Activated T-helper 17 cell treated with anti-CD3 and anti-CD28 coated beads, Interleukin-2, amount 50 U/mL, for 72 hours (primary cell): ENCODE measurements at regions not wholly inside any gene's neighbourhood (a gene's known extent, or its start where the extent isn't known, plus 50 kb on each side); places are given as distances from the start of the nearest gene placed in this dataset.
"Not testable (repeated sequence)": the region's sequence is repeated elsewhere in the genome, so short reads cannot be mapped to it uniquely, and the experiment has no call there.

Experiments used
- ATAC-seq: fragments of 150-1000 bp; cut with Tn5 transposase; replicated peaks from 2 replicates; pipeline ENCODE4 v1.10.0; 2021; ENCODE audit warnings: mild to moderate bottlenecking, moderate library complexity
- H3K27ac Mint-ChIP-seq: one replicate; pipeline ENCODE4 v1.8.0; 2022; ENCODE audit warnings: mixed read lengths
- H3K27me3 Mint-ChIP-seq: one replicate; pipeline ENCODE4 v1.8.0; 2022; ENCODE audit warnings: mixed read lengths
- H3K36me3 Mint-ChIP-seq: one replicate; pipeline ENCODE4 v1.8.0; 2022; ENCODE audit warnings: low read depth, mild to moderate bottlenecking, mixed read lengths
- H3K4me1 Mint-ChIP-seq: one replicate; pipeline ENCODE4 v1.8.0; 2022; ENCODE audit warnings: mixed read lengths
- H3K4me3 Mint-ChIP-seq: one replicate; pipeline ENCODE4 v1.8.0; 2022; ENCODE audit warnings: mild to moderate bottlenecking, mixed read lengths
- H3K9me3 Mint-ChIP-seq: one replicate; pipeline ENCODE4 v1.8.0; 2022; ENCODE audit warnings: mixed read lengths

DNA sequence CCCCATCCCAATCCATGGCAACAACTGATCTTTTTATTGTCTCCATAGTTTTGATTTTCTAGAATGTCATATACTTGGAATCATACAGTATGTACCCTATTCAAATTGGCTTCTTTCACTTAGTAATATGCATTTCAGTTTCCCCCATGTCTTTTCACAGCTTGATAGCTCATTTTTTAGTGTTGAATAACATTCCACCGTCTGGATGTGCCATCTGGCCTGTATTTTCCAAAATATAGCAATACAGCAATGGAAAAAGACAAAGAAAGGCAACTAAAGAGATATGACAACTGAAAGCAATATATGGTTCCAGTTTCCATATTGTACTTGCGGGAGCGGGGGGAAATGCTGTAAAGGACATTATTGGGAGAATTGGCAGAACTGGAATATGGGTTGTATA lies 166.4 kb upstream of the NT5E start:
- H3K27ac Mint-ChIP-seq: no peak overlapping the region
- ATAC-seq: no peak
- peaks cover 14% of the 10 kb centered on the region for H3K9me3 Mint-ChIP-seq
- no peaks in the 10 kb centered on the region for H3K27me3 Mint-ChIP-seq
- H3K36me3 Mint-ChIP-seq: no peaks in the 10 kb centered on the region
- H3K4me1 Mint-ChIP-seq: no peaks in the 10 kb centered on the region
- H3K4me3 Mint-ChIP-seq: no peak overlapping the region

DNA sequence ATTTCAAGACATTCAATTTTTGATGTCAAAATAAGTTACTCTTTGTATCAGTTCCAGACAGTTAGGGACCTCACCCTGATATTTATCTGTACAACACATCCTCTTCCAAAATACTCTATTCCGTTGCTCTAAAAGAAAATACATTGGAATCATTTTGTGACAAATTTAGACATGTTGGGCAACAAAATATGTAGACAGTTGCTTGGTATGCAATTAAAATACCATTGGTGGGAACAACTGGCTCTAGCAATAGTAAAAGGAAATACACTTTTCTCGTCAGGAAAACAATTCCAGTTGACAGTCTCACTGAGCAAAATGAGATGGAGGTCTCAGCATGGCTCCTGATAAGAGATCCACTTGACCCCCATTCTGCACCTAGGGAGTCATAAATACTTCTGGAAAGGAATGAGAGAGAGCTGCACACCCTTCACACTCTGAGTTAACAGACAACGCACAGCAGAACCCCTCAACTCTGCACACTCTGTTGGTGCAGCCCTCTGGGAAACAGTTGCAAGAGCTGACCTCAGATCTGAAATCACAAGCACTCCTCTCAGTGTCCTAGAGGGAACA lies 171.3 kb upstream of the NT5E start:
- Mint-ChIP-seq H3K27ac (no peak overlapping the region), H3K36me3 (no peaks in the 10 kb centered on the region), H3K9me3 (peaks cover 4% of the 10 kb centered on the region), H3K27me3 (no peaks in the 10 kb centered on the region), H3K4me3 (no peak overlapping the region), H3K4me1 (no peaks in the 10 kb centered on the region)
- no peak for ATAC-seq

DNA sequence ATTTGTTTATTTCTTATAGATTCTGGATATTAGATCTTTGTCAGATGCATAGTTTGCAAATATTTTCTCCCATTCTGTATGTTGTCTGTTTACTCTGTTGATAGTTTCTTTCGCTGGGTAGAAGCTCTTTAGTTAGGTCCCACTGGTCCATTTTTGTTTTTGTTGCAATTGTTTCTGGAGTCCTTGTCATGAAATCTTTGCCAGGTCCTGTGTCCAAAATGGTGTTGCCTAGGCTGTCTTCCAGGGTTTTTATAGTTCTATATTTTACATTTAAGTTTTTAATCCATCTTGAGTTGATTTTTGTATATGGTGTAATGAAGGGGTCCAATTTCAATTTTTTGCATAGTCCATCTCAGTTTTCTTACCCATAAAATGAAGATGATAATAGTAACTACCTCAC lies 173.9 kb upstream of the NT5E start:
- H3K9me3 Mint-ChIP-seq, H3K4me1 Mint-ChIP-seq, H3K27ac Mint-ChIP-seq, H3K4me3 Mint-ChIP-seq, ATAC-seq, H3K36me3 Mint-ChIP-seq, H3K27me3 Mint-ChIP-seq: not testable (repeated sequence)

DNA sequence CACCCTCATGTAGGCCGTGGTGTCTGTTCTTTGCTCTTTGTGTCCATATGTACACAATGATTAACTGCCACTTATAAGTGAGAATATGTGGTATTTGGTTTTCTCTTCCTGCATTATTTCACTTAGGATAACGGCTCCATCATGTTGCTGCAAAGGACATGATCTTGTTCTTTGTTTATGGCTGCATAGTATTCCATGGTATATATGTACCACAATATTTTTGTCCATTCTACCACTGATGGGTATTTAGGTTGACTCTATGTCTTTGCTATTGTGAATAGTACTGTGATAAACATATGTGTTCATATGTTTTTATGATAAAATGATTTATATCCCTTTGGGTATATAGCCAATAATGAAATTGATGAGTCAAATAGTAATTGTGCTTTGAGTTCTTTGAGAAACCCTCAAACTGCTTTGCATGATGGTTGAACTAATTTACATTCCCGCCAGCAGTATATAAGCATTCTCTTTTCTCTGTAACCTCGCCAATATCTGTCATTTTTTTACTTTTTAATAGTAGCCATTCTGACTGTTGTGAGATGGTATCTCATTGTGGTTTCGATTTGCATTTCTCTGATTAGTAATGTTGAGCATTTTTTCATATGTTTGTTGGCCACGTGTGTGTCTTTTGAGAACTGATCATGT lies 174.4 kb upstream of the NT5E start:
- no peak overlapping the region for H3K4me3 Mint-ChIP-seq
- no peaks in the 10 kb centered on the region for H3K36me3 Mint-ChIP-seq
- no peaks in the 10 kb centered on the region for H3K4me1 Mint-ChIP-seq
- ATAC-seq: no peak
- no peak overlapping the region for H3K27ac Mint-ChIP-seq
- H3K27me3 Mint-ChIP-seq: no peaks in the 10 kb centered on the region
- H3K9me3 Mint-ChIP-seq: peaks cover 4% of the 10 kb centered on the region

DNA sequence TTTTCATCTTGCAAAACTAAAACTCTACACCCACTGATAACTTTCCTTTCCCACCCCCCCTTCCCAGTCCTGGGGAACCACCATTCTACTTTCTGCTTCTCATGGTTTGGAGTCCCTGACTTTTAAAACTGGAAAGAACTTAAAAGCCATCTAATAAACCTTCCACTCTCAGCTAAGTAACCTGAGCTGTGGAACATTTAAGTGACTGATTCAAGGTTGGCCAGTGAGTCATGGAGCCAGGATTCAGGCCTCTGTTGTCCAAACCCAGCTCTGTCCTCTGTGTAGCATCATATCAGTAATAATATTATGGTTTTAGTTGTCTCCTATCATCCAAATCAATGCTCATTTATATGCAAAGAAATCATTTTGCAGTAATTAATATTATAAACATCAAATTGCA lies 176.0 kb upstream of the NT5E start:
- Mint-ChIP-seq H3K27me3 (no peaks in the 10 kb centered on the region), H3K4me3 (no peak overlapping the region), H3K9me3 (peaks cover 4% of the 10 kb centered on the region), H3K36me3 (no peaks in the 10 kb centered on the region), H3K27ac (no peak overlapping the region), H3K4me1 (no peaks in the 10 kb centered on the region)
- ATAC-seq: no peak

DNA sequence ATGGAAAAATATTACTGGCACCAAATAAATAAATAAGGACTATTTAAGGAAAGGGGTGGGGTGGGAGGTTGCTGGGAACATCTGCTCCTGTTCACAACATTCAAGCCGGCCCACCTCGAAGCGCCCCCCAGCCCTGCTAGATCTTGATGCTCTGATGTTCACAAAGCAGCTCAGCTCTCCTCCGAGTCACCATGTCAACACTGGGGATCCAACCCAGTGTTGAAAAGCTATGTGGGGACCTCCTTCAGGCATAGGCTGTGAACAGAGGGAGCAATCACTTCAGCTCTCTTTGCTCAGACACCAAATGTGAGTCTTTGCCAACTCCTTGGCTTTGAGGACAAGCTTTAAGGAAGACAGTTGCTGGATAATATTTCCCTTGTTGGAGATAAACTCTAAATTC lies 176.8 kb upstream of the NT5E start:
- H3K9me3 Mint-ChIP-seq: peaks cover 4% of the 10 kb centered on the region
- H3K27ac Mint-ChIP-seq: no peak overlapping the region
- no peaks in the 10 kb centered on the region for H3K27me3 Mint-ChIP-seq
- ATAC-seq: no peak
- no peaks in the 10 kb centered on the region for H3K4me1 Mint-ChIP-seq
- H3K4me3 Mint-ChIP-seq: no peak overlapping the region
- H3K36me3 Mint-ChIP-seq: no peaks in the 10 kb centered on the region

DNA sequence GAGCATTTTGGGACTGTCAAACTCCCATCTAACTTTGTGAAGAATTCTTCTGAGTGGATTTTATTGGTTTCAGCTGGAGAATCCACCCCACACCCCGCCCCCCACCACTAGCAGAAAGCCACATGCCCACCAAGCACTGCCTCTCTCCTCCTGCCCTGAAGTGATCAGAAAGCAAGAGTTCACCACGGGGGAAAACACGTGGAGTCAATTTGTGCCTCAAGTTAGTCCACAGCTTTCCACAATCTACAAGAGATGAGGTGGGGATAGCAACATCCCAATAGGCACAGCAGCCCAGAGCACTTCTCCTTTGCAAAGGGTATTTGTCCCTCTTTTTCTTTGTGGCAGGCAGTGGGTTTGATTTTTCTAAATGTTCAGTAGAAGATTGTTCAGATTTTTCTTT lies 177.3 kb upstream of the NT5E start:
- H3K9me3 Mint-ChIP-seq: peaks cover 6% of the 10 kb centered on the region
- ATAC-seq: no peak
- no peak overlapping the region for H3K27ac Mint-ChIP-seq
- H3K36me3 Mint-ChIP-seq: no peaks in the 10 kb centered on the region
- peaks cover 1% of the 10 kb centered on the region for H3K27me3 Mint-ChIP-seq
- no peaks in the 10 kb centered on the region for H3K4me1 Mint-ChIP-seq
- no peak overlapping the region for H3K4me3 Mint-ChIP-seq

DNA sequence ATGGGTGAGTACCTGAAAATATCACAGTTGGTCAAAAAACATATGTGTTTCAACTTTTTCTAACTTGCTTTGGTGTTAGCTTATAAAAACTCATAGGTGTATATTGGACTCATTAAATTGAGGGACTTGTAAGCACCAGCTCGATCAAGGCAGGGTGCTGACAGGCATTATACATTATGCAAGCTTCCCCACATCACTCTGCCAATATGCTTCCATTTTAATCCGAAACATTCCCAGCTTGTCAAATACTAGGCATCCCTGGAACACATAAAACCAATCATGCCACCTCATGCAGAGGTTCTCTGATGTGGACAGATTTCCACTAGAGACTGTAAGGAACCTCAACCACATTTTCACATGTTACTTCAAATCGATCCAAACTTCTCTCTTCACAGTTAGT lies 187.3 kb upstream of the NT5E start:
- peaks cover 12% of the 10 kb centered on the region for H3K9me3 Mint-ChIP-seq
- H3K36me3 Mint-ChIP-seq: no peaks in the 10 kb centered on the region
- H3K27ac Mint-ChIP-seq: no peak overlapping the region
- peaks cover 4% of the 10 kb centered on the region for H3K27me3 Mint-ChIP-seq
- no peaks in the 10 kb centered on the region for H3K4me1 Mint-ChIP-seq
- no peak for ATAC-seq
- no peak overlapping the region for H3K4me3 Mint-ChIP-seq

DNA sequence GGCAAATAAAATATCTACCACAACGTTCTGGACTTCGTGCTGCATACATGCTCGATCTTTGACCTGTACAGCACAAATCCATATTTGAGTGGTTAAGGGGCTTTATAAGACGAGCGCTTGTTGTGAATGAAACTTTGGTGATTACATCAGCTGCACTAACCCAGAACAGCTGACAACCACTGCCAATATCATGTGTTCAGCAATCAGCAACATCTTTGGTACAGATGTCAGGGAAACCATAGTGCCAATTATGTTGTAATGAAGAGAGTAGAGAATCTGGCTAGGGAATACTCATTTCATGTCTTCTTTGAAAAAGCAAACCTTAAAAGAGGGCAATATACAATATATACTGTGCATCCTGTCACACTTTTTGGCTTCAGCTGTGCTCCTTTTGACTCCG lies 188.6 kb upstream of the NT5E start:
- Mint-ChIP-seq H3K4me1 (no peaks in the 10 kb centered on the region), H3K36me3 (no peaks in the 10 kb centered on the region), H3K9me3 (peaks cover 10% of the 10 kb centered on the region), H3K4me3 (no peak overlapping the region), H3K27ac (no peak overlapping the region), H3K27me3 (no peaks in the 10 kb centered on the region)
- ATAC-seq: no peak

DNA sequence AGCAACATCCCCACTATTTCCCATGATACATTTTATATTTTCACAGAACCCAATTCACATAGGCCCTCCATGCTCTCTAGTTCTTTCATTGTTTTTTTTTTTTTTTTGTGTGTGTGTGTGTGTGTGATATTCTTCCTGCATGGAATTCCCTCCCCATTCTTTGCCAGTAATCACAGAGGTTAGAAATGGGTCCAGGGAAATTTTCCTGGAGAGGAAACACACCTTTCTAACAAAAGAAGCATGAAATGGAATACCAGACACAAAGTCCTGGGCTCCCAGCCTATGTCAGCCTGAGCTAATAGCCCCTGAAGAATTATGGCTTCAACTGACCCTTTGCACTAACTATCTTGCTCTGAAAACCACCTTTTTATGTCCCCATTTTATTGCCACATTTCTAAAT lies 194.2 kb upstream of the NT5E start:
- H3K4me1 Mint-ChIP-seq: no peaks in the 10 kb centered on the region
- peaks cover 15% of the 10 kb centered on the region for H3K9me3 Mint-ChIP-seq
- peaks cover 7% of the 10 kb centered on the region for H3K27me3 Mint-ChIP-seq
- no peak overlapping the region for H3K4me3 Mint-ChIP-seq
- no peak overlapping the region for H3K27ac Mint-ChIP-seq
- ATAC-seq: no peak
- no peaks in the 10 kb centered on the region for H3K36me3 Mint-ChIP-seq

DNA sequence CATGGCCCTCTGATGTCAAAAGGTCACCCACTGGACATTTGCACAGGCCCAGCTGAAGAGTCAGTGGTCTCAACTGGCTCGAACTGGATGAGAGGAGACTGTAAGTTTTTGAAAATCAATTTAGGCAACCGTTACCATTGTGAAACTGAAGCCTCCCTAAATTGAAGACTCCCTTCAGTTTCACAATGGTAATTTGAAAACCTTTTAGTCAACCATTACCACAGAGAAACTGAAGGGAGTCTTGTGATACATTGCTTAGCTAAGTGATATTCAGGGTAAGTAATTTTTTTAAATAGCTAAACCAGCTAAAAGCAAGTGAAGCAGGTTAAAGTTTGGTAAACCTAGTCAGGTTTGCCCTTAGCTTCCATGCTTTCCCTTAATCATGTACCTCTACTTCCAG lies 197.3 kb upstream of the NT5E start:
- H3K27ac Mint-ChIP-seq: no peak overlapping the region
- no peak for ATAC-seq
- no peak overlapping the region for H3K4me3 Mint-ChIP-seq
- no peaks in the 10 kb centered on the region for H3K36me3 Mint-ChIP-seq
- peaks cover 7% of the 10 kb centered on the region for H3K27me3 Mint-ChIP-seq
- peaks cover 12% of the 10 kb centered on the region for H3K9me3 Mint-ChIP-seq
- no peaks in the 10 kb centered on the region for H3K4me1 Mint-ChIP-seq

DNA sequence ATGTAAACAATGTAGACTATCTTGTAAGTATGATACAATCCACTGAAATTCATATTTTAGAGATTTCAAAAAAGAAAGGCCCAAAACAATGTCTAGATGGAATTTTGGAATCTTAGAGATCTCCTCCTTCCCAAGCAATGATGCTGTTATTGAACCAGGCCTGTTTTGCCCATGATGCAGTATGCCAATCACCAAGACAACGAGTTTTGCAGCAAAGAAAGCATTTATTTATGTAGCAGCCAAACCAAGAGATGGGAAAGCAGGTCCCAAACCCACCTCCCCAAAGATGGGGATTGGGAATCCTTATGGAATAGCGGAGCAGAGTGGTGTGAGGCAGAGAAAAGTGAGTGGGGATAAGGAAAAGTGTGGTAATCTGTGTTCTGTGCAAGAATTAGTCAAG lies 197.8 kb upstream of the NT5E start:
- H3K27me3 Mint-ChIP-seq: peaks cover 7% of the 10 kb centered on the region

DNA sequence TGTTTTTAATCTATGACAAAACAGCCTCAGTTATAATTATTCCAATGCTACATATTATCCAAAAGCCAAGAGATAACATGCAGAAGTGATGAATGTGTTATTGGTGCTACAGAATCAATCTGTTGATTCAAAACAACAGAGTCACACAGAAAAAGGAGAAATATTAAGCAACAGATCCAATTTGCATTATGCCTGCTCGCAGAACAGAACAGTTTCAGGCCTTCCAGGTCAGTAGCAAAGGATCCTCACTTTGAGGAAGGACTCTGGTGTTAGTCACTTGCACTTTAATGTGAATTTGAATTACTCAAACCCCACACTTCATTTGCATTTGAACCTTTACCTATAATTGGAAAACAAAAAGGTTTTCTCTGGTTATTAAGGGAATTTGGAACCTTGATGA lies 198.6 kb upstream of the NT5E start:
- Mint-ChIP-seq H3K27ac (no peak overlapping the region), H3K36me3 (no peaks in the 10 kb centered on the region), H3K4me1 (no peaks in the 10 kb centered on the region), H3K4me3 (no peak overlapping the region), H3K9me3 (peaks cover 11% of the 10 kb centered on the region), H3K27me3 (peaks cover 7% of the 10 kb centered on the region)
- no peak for ATAC-seq

More for the DNA sequence above, 197.8 kb upstream of the NT5E start:
- ATAC-seq: no peak
- Mint-ChIP-seq H3K36me3 (no peaks in the 10 kb centered on the region), H3K27ac (no peak overlapping the region), H3K9me3 (peaks cover 9% of the 10 kb centered on the region), H3K4me1 (no peaks in the 10 kb centered on the region), H3K4me3 (no peak overlapping the region)

DNA sequence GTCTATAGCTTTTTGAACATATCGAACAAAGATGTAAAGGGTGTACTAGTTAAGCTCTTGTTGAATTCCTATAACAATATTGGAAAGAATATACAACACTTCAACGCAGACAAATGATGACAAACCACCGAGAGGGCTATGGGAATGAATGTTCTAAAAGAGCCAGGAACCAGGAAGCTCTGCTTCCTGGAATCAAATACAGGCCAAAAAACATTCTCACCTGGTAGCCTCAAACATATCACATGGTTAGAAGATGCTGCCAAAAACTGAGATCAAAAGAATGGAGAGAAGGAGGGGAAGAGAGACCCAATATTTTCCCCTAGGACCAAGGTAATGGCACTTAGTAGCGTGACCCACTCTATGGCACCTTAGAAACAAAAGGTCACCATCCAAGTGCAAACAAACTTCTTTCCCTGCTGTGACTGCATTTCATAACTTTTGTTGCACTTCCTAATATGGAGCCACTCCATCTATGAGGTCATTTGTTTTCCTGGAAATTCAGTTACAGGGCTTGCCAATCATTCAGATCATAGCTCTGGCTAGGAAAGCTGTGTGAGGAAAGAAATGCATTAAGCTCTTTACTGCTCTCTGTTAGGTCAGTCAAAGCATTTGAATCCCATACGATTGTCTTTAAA lies 199.2 kb upstream of the NT5E start:
- no peak for ATAC-seq
- H3K27me3 Mint-ChIP-seq: peaks cover 7% of the 10 kb centered on the region
- peaks cover 13% of the 10 kb centered on the region for H3K9me3 Mint-ChIP-seq
- no peak overlapping the region for H3K27ac Mint-ChIP-seq
- H3K4me1 Mint-ChIP-seq: no peaks in the 10 kb centered on the region
- no peaks in the 10 kb centered on the region for H3K36me3 Mint-ChIP-seq
- H3K4me3 Mint-ChIP-seq: no peak overlapping the region

DNA sequence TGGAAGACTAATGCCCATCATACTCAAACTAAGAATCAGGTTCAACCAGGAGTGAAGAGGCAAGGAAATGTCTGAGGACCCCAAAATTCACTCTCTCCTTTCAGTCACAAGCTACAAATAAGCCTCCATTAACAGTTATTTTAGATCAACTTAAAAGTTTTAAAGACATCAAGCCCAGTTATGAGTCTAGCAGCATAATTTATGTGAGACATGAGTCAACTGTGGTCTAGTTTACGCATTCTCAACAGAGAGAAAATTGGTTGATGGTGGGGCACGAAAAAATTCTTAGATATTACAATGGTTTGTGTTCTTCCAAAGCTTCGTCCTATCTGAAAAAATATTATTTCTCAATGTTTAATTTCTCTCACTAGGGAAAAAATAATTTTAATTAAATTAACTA lies 204.9 kb upstream of the NT5E start:
- Mint-ChIP-seq H3K27me3 (no peaks in the 10 kb centered on the region), H3K4me3 (no peak overlapping the region), H3K27ac (no peak overlapping the region), H3K36me3 (no peaks in the 10 kb centered on the region), H3K9me3 (peaks cover 4% of the 10 kb centered on the region), H3K4me1 (no peaks in the 10 kb centered on the region)
- ATAC-seq: no peak
